ENCODE measurements at regions not wholly inside any gene's neighbourhood (a gene's known extent, or its start where the extent isn't known, plus 50 kb on each side); places are given as distances from the start of the nearest gene placed in this dataset.

GRCh38 chr9:87824216-87824875 is 58.3 kb upstream of the SPATA31E1 start:
- no peak for DNase-seq

DNA sequence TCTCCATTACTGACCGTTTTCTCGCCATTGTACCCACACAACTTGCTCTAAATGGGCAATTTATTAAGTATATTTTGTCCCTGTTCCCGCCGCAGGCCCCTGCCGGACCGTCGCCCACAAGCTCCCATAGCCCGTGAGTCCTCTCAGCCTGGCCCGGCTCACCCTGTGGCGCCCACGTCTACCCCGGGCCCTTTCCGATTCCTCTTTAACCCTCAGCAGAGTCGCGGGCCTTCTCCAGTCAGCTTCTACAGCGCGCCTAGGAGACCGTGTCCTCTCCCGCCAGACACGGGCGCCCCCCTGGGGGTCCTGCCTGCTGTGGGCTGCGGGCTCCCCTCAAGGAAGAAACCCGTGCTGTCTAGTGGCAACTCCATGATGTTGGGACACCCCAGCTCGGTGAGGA is 57.8 kb upstream of the SPATA31E1 start:
- DNase-seq: no peak

- DNase-seq: no peak
Measured at GRCh38 chr9:87826331-87826730, 56.3 kb upstream of the SPATA31E1 start.

DNA sequence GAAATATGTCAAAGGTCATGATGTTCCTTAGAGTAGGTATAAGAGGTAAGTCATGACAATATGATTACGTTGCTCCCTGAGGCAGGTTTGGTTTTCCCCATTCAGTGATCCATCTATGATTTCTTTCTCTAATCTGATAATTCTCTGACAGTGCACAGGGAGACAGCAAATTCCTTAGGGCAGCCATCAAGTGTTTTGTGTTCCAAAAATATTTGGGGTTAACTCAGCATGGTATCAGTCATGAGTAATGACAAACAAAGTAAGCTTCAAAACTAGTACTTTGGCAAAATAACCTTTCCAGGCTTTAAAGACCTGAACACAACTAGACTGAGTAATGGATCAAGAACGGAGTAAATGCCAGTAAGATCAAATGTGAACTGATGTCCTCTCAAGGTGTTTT is 55.3 kb upstream of the SPATA31E1 start:
- no peak for DNase-seq

GRCh38 chr9:87829756-87830155 is 52.9 kb upstream of the SPATA31E1 start:
- DNase-seq: no peak

DNA sequence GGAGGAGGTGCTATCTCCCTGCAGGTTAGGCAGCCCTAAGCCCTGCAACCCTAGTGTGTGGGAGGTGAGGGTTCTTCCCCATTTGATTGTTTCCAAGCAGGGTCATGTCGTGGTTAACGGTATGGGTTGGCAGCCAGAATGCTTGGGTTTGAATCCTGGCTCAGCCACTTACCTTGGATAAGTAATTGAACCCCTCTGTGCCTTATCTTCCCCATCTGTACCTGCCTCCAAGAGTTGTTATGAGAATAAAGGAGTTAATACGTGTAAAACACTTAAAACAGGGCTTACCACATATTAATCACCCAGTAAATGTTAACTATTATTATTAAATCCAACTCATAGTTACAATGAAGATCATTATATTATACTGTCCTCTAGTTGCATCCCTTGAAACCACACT is 52.2 kb upstream of the SPATA31E1 start:
- no peak for DNase-seq

GRCh38 chr9:87831159-87831558 is 51.5 kb upstream of the SPATA31E1 start:
- DNase-seq: no peak
